Brain pericyte (primary cell): ENCODE measurements at regions not wholly inside any gene's neighbourhood (a gene's known extent, or its start where the extent isn't known, plus 50 kb on each side); places are given as distances from the start of the nearest gene placed in this dataset.

Experiments
- DNase-seq: peaks from one replicate; pipeline ENCODE4 v3.0.0-alpha.2; 2012; ENCODE audit warnings: low read depth, low spot score

GRCh38 chr2:117703858-117704257 lies 110.6 kb upstream of the DDX18 start:
- no peak for DNase-seq

GRCh38 chr2:117704818-117705217 lies 109.7 kb upstream of the DDX18 start:
- no peak for DNase-seq

- DNase-seq: no peak
Measured at GRCh38 chr2:117707874-117708273, 106.6 kb upstream of the DDX18 start.

- DNase-seq: no peak
Measured at GRCh38 chr2:117712684-117713083, 101.8 kb upstream of the DDX18 start.

- no peak for DNase-seq
Measured at GRCh38 chr2:117714110-117714509, 100.4 kb upstream of the DDX18 start.

GRCh38 chr2:117714745-117715417 lies 99.6 kb upstream of the DDX18 start:
- DNase-seq: no peak

- DNase-seq: no peak
Measured at GRCh38 chr2:117716505-117716904, 98.0 kb upstream of the DDX18 start.

- DNase-seq: no peak
Measured at GRCh38 chr2:117717072-117717471, 97.4 kb upstream of the DDX18 start.

GRCh38 chr2:117718048-117718447 lies 96.4 kb upstream of the DDX18 start:
- DNase-seq: no peak

GRCh38 chr2:117720765-117721164 lies 93.7 kb upstream of the DDX18 start:
- no peak for DNase-seq

GRCh38 chr2:117723483-117723882 lies 91.0 kb upstream of the DDX18 start:
- no peak for DNase-seq

GRCh38 chr2:117723888-117724434 lies 90.5 kb upstream of the DDX18 start:
- no peak for DNase-seq

GRCh38 chr2:117726747-117727146 lies 87.7 kb upstream of the DDX18 start:
- DNase-seq: no peak

- DNase-seq: no peak
Measured at GRCh38 chr2:117737846-117738245, 76.6 kb upstream of the DDX18 start.

- no peak for DNase-seq
Measured at GRCh38 chr2:117738991-117739839, 75.3 kb upstream of the DDX18 start.

GRCh38 chr2:117745537-117745936 lies 69.0 kb upstream of the DDX18 start:
- no peak for DNase-seq

GRCh38 chr2:117755768-117756167 lies 58.7 kb upstream of the DDX18 start:
- DNase-seq: no peak

GRCh38 chr2:117760916-117761315 lies 53.6 kb upstream of the DDX18 start:
- DNase-seq: no peak

GRCh38 chr2:117762454-117762853 lies 52.0 kb upstream of the DDX18 start:
- no peak for DNase-seq

- DNase-seq: no peak
Measured at GRCh38 chr2:117763804-117764203, 50.7 kb upstream of the DDX18 start.
